ENCODE measurements at regions not wholly inside any gene's neighbourhood (a gene's known extent, or its start where the extent isn't known, plus 50 kb on each side); places are given as distances from the start of the nearest gene placed in this dataset.

DNA sequence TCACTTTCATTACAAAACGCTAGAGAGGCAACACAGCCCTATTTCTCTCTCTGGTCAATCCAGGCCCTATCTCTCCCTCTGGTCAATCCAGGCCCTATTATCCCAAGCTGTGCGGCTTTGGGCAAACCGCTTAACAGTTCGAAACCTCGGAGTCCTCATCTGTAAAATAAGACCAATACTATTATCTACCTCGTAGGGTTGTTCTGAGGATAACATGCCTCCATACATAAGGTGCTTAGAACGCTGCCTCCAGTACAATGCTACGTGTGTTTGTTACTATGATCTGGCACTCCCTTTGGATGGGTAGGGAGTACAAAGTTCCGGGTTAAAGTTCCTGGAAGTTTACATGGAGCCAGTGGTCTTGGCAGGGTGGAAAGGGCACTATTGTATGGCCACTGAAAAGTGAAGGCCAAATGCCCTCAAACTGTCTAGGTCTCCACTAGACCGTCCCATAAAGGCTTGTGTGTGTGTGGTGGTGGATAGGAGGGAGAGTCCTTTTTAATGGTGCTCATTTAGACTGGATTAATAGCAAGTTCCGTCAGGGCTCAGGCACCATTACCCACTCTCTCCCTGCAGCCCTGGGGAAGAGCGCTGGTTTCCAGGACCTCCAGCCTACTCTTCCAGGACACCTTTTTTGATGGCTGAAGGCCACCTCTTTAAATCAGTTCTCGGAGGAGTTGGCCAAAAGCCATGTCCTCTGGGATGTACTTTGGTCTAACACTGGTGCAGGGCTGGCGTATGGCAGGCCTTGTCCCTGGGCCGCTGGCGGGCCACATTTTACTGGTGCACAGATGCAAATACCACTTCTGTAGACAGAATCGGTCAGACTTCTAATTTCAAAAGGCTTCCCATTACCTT, 75.6 kb upstream of the BCOR start (continued):
- TF ChIP-seq CCDC6 (CRISPR knock-in tag; IDR thresholded peaks at IDR 0.05) = no peak
- TF ChIP-seq, protein P1, sequence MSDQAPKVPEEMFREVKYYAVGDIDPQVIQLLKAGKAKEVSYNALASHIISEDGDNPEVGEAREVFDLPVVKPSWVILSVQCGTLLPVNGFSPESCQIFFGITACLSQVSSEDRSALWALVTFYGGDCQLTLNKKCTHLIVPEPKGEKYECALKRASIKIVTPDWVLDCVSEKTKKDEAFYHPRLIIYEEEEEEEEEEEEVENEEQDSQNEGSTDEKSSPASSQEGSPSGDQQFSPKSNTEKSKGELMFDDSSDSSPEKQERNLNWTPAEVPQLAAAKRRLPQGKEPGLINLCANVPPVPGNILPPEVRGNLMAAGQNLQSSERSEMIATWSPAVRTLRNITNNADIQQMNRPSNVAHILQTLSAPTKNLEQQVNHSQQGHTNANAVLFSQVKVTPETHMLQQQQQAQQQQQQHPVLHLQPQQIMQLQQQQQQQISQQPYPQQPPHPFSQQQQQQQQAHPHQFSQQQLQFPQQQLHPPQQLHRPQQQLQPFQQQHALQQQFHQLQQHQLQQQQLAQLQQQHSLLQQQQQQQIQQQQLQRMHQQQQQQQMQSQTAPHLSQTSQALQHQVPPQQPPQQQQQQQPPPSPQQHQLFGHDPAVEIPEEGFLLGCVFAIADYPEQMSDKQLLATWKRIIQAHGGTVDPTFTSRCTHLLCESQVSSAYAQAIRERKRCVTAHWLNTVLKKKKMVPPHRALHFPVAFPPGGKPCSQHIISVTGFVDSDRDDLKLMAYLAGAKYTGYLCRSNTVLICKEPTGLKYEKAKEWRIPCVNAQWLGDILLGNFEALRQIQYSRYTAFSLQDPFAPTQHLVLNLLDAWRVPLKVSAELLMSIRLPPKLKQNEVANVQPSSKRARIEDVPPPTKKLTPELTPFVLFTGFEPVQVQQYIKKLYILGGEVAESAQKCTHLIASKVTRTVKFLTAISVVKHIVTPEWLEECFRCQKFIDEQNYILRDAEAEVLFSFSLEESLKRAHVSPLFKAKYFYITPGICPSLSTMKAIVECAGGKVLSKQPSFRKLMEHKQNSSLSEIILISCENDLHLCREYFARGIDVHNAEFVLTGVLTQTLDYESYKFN (CRISPR knock-in tag; conservative IDR thresholded peaks at IDR 0.05) = peak; percentile 68
- TF ChIP-seq POLR2G (IDR thresholded peaks at IDR 0.05; ENCODE audit: low read depth, low read length) = peak; percentile 22; the same call in 1 of the 2 replicates
- peak; percentile 55; the same call in 1 of the 2 replicates for TF ChIP-seq RXRB (CRISPR knock-in tag; IDR thresholded peaks at IDR 0.05; ENCODE audit: borderline replicate concordance)
- 0 out of 2 replicates have a peak, but pooled peaks have one; percentile 46 for TF ChIP-seq ZNF343 (CRISPR knock-in tag; IDR thresholded peaks at IDR 0.05)
- TF ChIP-seq ZNF782 (CRISPR knock-in tag; IDR thresholded peaks at IDR 0.05; ENCODE audit: borderline replicate concordance) = peak; percentile 46; the same call in 1 of the 2 replicates
- 0 out of 2 replicates have a peak, but pooled peaks have one; percentile 15 for TF ChIP-seq ZNF121 (CRISPR knock-in tag; IDR thresholded peaks at IDR 0.05)
- TF ChIP-seq THAP11 (CRISPR knock-in tag; IDR thresholded peaks at IDR 0.05) = 0 out of 2 replicates have a peak, but pooled peaks have one; percentile 7
- TF ChIP-seq, protein P2, sequence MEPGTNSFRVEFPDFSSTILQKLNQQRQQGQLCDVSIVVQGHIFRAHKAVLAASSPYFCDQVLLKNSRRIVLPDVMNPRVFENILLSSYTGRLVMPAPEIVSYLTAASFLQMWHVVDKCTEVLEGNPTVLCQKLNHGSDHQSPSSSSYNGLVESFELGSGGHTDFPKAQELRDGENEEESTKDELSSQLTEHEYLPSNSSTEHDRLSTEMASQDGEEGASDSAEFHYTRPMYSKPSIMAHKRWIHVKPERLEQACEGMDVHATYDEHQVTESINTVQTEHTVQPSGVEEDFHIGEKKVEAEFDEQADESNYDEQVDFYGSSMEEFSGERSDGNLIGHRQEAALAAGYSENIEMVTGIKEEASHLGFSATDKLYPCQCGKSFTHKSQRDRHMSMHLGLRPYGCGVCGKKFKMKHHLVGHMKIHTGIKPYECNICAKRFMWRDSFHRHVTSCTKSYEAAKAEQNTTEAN (CRISPR knock-in tag; conservative IDR thresholded peaks at IDR 0.05) = 0 out of 2 replicates have a peak, but pooled peaks have one; percentile 18
- no peak for TF ChIP-seq NR2F6 (IDR thresholded peaks at IDR 0.05)
- peak; percentile 16; the same call in 1 of the 2 replicates for TF ChIP-seq NR2F6 (CRISPR knock-in tag; IDR thresholded peaks at IDR 0.05)
- TF ChIP-seq ELF3 (CRISPR knock-in tag; IDR thresholded peaks at IDR 0.05) = peak; percentile 63; the same call in 1 of the 2 replicates
- peak; percentile 6; the same call in 1 of the 2 replicates for TF ChIP-seq SAP130 (CRISPR knock-in tag; IDR thresholded peaks at IDR 0.05; ENCODE audit: low read depth)
- TF ChIP-seq KDM2A (CRISPR knock-in tag; IDR thresholded peaks at IDR 0.05; ENCODE audit: borderline replicate concordance, low read depth) = 0 out of 2 replicates have a peak, but pooled peaks have one; percentile 36
- TF ChIP-seq ZNF317 (CRISPR knock-in tag; IDR thresholded peaks at IDR 0.05) = no peak
- TF ChIP-seq, protein P3, sequence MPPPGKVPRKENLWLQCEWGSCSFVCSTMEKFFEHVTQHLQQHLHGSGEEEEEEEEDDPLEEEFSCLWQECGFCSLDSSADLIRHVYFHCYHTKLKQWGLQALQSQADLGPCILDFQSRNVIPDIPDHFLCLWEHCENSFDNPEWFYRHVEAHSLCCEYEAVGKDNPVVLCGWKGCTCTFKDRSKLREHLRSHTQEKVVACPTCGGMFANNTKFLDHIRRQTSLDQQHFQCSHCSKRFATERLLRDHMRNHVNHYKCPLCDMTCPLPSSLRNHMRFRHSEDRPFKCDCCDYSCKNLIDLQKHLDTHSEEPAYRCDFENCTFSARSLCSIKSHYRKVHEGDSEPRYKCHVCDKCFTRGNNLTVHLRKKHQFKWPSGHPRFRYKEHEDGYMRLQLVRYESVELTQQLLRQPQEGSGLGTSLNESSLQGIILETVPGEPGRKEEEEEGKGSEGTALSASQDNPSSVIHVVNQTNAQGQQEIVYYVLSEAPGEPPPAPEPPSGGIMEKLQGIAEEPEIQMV (CRISPR knock-in tag; IDR thresholded peaks at IDR 0.05; ENCODE audit: low read depth) = 0 out of 2 replicates have a peak, but pooled peaks have one; percentile 19
- TF ChIP-seq, protein P4, sequence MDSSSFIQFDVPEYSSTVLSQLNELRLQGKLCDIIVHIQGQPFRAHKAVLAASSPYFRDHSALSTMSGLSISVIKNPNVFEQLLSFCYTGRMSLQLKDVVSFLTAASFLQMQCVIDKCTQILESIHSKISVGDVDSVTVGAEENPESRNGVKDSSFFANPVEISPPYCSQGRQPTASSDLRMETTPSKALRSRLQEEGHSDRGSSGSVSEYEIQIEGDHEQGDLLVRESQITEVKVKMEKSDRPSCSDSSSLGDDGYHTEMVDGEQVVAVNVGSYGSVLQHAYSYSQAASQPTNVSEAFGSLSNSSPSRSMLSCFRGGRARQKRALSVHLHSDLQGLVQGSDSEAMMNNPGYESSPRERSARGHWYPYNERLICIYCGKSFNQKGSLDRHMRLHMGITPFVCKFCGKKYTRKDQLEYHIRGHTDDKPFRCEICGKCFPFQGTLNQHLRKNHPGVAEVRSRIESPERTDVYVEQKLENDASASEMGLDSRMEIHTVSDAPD (CRISPR knock-in tag; IDR thresholded peaks at IDR 0.05) = 0 out of 2 replicates have a peak, but pooled peaks have one; percentile 86
- TF ChIP-seq POLR2AphosphoS5 (IDR thresholded peaks at IDR 0.05; ENCODE audit: low read depth, low read length) = peak; percentile 27; the same call in 1 of the 2 replicates
- no peak for TF ChIP-seq NFE2 (CRISPR knock-in tag; IDR thresholded peaks at IDR 0.05)
- TF ChIP-seq BCL6 (CRISPR knock-in tag; IDR thresholded peaks at IDR 0.05) = peak; percentile 69
- no peak for TF ChIP-seq NKX3-1 (CRISPR knock-in tag; IDR thresholded peaks at IDR 0.05)
- TF ChIP-seq CREB1 (IDR thresholded peaks at IDR 0.05) = no peak
- peak; percentile 31; the same call in 1 of the 2 replicates for TF ChIP-seq CREB1 (CRISPR knock-in tag; IDR thresholded peaks at IDR 0.05)

Measured in HepG2 (cell line).